Cardiac muscle cell (in vitro differentiated cells and primary cell): ENCODE measurements at regions not wholly inside any gene's neighbourhood (a gene's known extent, or its start where the extent isn't known, plus 50 kb on each side); places are given as distances from the start of the nearest gene placed in this dataset.

Source experiments
- DNase-seq, 2 donors: peaks; one replicate each; pipeline versions ENCODE4 v3.0.0 to v3.0.0-alpha.2; 2010 to 2017; ENCODE audit warnings: low read depth in 1 of 2, low spot score in 1 of 2
- H3K27ac ChIP-seq: fragments of 200-600 bp; sonication (generic); 2 replicates; pipeline ENCODE4 v1.5.1; 2016
- H3K27me3 ChIP-seq: fragments of 200-600 bp; sonication (generic); 2 replicates; pipeline ENCODE4 v1.6.0; 2016; ENCODE audit warnings: control low read depth
- H3K36me3 ChIP-seq: fragments of 200-600 bp; sonication (generic); 2 replicates; pipeline ENCODE4 v1.5.1; 2016; ENCODE audit warnings: control low read depth
- H3K4me1 ChIP-seq: fragments of 200-600 bp; sonication (generic); 2 replicates; pipeline ENCODE4 v1.8.1; 2017; ENCODE audit warnings: low read depth, mild to moderate bottlenecking, mixed run types
- H3K4me3 ChIP-seq: fragments of 200-600 bp; sonication (generic); 2 replicates; pipeline ENCODE4 v1.5.1; 2016; ENCODE audit warnings: mild to moderate bottlenecking
- H3K9me3 ChIP-seq: fragments of 200-600 bp; sonication (generic); 2 replicates; pipeline ENCODE4 v1.5.1; 2017; ENCODE audit warnings: low read depth, mild to moderate bottlenecking, control low read depth
- TF ChIP-seq, protein P1 (sequence below): IDR thresholded peaks from 2 replicates; pipeline ENCODE4 v1.5.1; 2012; ENCODE audit warnings: low read depth, mild to moderate bottlenecking, low read length

DNA sequence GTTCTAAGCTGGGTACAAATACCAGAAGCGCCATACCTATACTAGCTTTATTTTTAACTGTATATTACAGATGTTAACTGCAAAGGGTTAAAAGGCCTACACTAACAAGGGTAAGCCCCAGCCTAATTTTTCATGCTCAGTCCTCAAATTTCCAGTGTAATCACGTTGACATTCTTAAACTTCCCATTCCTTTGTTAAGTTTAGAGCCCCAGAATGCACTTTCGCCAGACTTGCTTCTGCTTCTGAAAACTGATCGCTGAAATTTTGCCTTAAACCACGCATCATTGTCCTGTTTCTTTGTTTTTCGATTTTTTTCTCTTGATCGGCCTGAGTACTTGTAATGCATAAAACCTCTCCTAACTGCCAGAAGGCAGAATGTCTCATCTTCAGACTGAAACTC, 2141.9 kb upstream of the AGA start:
- no peaks in the 10 kb centered on the region for H3K36me3 ChIP-seq
- no peaks in the 10 kb centered on the region for H3K27me3 ChIP-seq
- no peaks in the 10 kb centered on the region for H3K4me1 ChIP-seq
- no peak for DNase-seq
- no peak overlapping the region for H3K4me3 ChIP-seq
- H3K27ac ChIP-seq = no peak overlapping the region
- H3K9me3 ChIP-seq = no peaks in the 10 kb centered on the region
- TF ChIP-seq, protein P1, sequence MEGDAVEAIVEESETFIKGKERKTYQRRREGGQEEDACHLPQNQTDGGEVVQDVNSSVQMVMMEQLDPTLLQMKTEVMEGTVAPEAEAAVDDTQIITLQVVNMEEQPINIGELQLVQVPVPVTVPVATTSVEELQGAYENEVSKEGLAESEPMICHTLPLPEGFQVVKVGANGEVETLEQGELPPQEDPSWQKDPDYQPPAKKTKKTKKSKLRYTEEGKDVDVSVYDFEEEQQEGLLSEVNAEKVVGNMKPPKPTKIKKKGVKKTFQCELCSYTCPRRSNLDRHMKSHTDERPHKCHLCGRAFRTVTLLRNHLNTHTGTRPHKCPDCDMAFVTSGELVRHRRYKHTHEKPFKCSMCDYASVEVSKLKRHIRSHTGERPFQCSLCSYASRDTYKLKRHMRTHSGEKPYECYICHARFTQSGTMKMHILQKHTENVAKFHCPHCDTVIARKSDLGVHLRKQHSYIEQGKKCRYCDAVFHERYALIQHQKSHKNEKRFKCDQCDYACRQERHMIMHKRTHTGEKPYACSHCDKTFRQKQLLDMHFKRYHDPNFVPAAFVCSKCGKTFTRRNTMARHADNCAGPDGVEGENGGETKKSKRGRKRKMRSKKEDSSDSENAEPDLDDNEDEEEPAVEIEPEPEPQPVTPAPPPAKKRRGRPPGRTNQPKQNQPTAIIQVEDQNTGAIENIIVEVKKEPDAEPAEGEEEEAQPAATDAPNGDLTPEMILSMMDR = no peak

DNA sequence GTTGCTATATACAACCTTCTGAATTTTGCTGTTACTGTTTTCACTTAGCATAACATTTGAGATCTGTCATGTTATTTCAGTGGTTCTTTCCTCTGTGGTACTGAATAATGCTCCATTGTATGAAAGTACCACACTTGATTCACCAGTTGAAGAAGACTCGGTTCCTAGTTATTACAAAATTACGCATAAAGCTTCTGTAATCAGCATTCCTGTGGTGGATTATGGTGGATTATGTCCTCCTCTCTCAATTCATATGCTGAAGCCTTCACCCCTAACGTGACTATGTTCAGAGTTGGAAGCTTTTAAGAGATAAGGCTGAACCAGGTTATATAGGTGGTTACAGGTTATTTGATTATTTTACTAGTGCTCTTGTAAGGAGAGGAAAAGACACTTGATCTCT, 2143.5 kb upstream of the AGA start:
- no peak for DNase-seq
- no peaks in the 10 kb centered on the region for H3K4me1 ChIP-seq
- no peak overlapping the region for H3K4me3 ChIP-seq
- H3K27me3 ChIP-seq = no peaks in the 10 kb centered on the region
- H3K27ac ChIP-seq = no peak overlapping the region
- no peaks in the 10 kb centered on the region for H3K36me3 ChIP-seq
- H3K9me3 ChIP-seq = no peaks in the 10 kb centered on the region
- TF ChIP-seq, protein P1 = no peak

- no peaks in the 10 kb centered on the region for H3K9me3 ChIP-seq
- no peak overlapping the region for H3K4me3 ChIP-seq
- no peak overlapping the region for H3K27ac ChIP-seq
- TF ChIP-seq, protein P1 = no peak
- H3K27me3 ChIP-seq = no peaks in the 10 kb centered on the region
- DNase-seq = no peak
- H3K4me1 ChIP-seq = no peaks in the 10 kb centered on the region
- no peaks in the 10 kb centered on the region for H3K36me3 ChIP-seq
Measured at GRCh38 chr4:179586460-179586859, 2144.2 kb upstream of the AGA start.

- Histone ChIP-seq H3K4me1 (no peaks in the 10 kb centered on the region), H3K27me3 (no peaks in the 10 kb centered on the region), H3K27ac (no peak overlapping the region), H3K4me3 (no peak overlapping the region), H3K36me3 (no peaks in the 10 kb centered on the region), H3K9me3 (no peaks in the 10 kb centered on the region)
- TF ChIP-seq, protein P1 = no peak
- DNase-seq = no peak
Measured at GRCh38 chr4:179595671-179596410, 2153.6 kb upstream of the AGA start.

DNA sequence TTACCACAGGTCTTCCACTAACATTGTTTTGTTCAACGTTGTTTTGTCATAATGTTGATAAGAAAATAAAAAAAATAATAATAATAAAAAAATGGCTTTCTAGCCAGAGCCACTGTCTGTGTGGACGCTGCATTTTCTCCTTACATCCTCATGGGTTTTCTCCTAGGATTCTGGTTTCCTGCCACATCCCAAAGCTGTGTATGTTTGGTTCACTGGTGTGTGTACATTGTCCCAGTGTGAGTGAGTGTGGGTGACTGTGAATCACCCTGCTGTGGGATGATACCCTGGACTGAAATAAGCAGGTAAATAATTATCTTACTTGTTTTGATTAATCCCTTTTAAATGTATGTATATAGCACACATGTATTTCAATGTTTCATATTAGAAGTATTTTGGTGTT, 2154.4 kb upstream of the AGA start:
- no peaks in the 10 kb centered on the region for H3K27me3 ChIP-seq
- TF ChIP-seq, protein P1 = no peak
- DNase-seq = no peak

More for the DNA sequence above, 2154.4 kb upstream of the AGA start:
- H3K9me3 ChIP-seq = no peaks in the 10 kb centered on the region
- no peak overlapping the region for H3K27ac ChIP-seq
- no peaks in the 10 kb centered on the region for H3K4me1 ChIP-seq
- no peak overlapping the region for H3K4me3 ChIP-seq
- no peaks in the 10 kb centered on the region for H3K36me3 ChIP-seq
